Superior temporal gyrus (tissue), 1 donor: ENCODE measurements at regions not wholly inside any gene's neighbourhood (a gene's known extent, or its start where the extent isn't known, plus 50 kb on each side); places are given as distances from the start of the nearest gene placed in this dataset.
"Not testable (repeated sequence)": the region's sequence is repeated elsewhere in the genome, so short reads cannot be mapped to it uniquely, and the experiment has no call there.

ENCODE experiments used
- DNase-seq: peaks from one replicate; pipeline ENCODE4 v3.0.0-alpha.2; 2016; ENCODE audit errors: extremely low spot score

GRCh38 chr1:228611707-228612106, 123.6 kb upstream of the RHOU start:
- not testable (repeated sequence) for DNase-seq

GRCh38 chr1:228622002-228622716, 113.1 kb upstream of the RHOU start:
- DNase-seq, result not testable (repeated sequence)

GRCh38 chr1:228626481-228626880, 108.8 kb upstream of the RHOU start:
- DNase-seq, result not testable (repeated sequence)

GRCh38 chr1:228632858-228633257, 102.4 kb upstream of the RHOU start:
- not testable (repeated sequence) for DNase-seq

- not testable (repeated sequence) for DNase-seq
Observed at GRCh38 chr1:228635304-228635703, 100.0 kb upstream of the RHOU start.

- DNase-seq, result not testable (repeated sequence)
Observed at GRCh38 chr1:228637529-228637928, 97.8 kb upstream of the RHOU start.

- no peak for DNase-seq
Observed at GRCh38 chr1:228646717-228647522, 88.4 kb upstream of the RHOU start.

- no peak for DNase-seq
Observed at GRCh38 chr1:228647523-228648444, 87.5 kb upstream of the RHOU start.

GRCh38 chr1:228648647-228649383, 86.5 kb upstream of the RHOU start:
- no peak for DNase-seq

- DNase-seq, result no peak
Observed at GRCh38 chr1:228650141-228650540, 85.1 kb upstream of the RHOU start.

GRCh38 chr1:228650946-228651345, 84.3 kb upstream of the RHOU start:
- DNase-seq, result no peak

- no peak for DNase-seq
Observed at GRCh38 chr1:228652116-228652515, 83.2 kb upstream of the RHOU start.

GRCh38 chr1:228653057-228653456, 82.2 kb upstream of the RHOU start:
- DNase-seq, result not testable (repeated sequence)

GRCh38 chr1:228653748-228654147, 81.5 kb upstream of the RHOU start:
- no peak for DNase-seq

- DNase-seq, result no peak
Observed at GRCh38 chr1:228655796-228656394, 79.4 kb upstream of the RHOU start.

- not testable (repeated sequence) for DNase-seq
Observed at GRCh38 chr1:228662007-228662689, 73.1 kb upstream of the RHOU start.

GRCh38 chr1:228664399-228664914, 70.8 kb upstream of the RHOU start:
- DNase-seq, result peak; percentile 96

- DNase-seq, result no peak
Observed at GRCh38 chr1:228666686-228667623, 68.3 kb upstream of the RHOU start.
